ENCODE measurements at regions not wholly inside any gene's neighbourhood (a gene's known extent, or its start where the extent isn't known, plus 50 kb on each side); places are given as distances from the start of the nearest gene placed in this dataset.

DNA sequence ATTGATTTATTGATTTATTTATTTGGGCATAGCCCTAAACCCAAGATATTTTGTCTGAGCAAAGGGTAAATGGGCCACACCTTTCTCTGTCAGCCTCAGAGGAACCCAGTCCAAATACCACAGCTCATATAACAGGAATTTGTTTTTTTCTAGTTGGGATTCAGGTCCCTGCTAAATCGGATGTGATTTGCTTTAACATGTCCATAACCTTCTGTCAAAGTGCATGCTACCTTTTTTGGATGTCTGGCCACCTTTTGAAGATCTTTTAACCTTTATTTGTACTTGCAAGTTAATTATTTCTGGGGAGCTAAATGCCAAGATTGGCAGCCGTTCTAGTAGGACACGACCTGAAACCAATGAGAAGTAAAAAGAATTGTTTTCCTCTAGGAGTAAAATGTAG, 303.2 kb upstream of the UBE2E3 start:
- BruUV-seq (replicated peaks), result no TSS peak
- Histone ChIP-seq H3K4me3 (ENCODE audit: low read length) (0 out of 2 replicates have a peak overlapping the region, but pooled peaks have one; percentile 7), H3K9ac (ENCODE audit: low read length) (peak overlapping the region; percentile 10; the same call in 1 of the 2 replicates), H3K79me2 (ENCODE audit: low read length) (no peaks in the 10 kb centered on the region), H3K9me2 (replicated peaks; ENCODE audit: low read length) (no peaks in the 10 kb centered on the region), H3K9me3 (ENCODE audit: low read length) (no peaks in the 10 kb centered on the region), H3K4me1 (ENCODE audit: insufficient read depth, low read length) (peaks cover 44% of the 10 kb centered on the region), H3K27ac (ENCODE audit: low read length) (peak overlapping the region; percentile 61), H3K36me3 (ENCODE audit: low read depth, low read length) (no peaks in the 10 kb centered on the region), H3K4me2 (ENCODE audit: low read length) (peak overlapping the region; percentile 63), H3F3A (ENCODE audit: low read length, unreplicated experiment) (no peaks in the 10 kb centered on the region), H2AFZ (ENCODE audit: low read length) (0 out of 2 replicates have a peak overlapping the region, but pooled peaks have one; percentile 10), H3K27me3 (ENCODE audit: low read length) (no peaks in the 10 kb centered on the region), H4K20me1 (ENCODE audit: low read length) (no peaks in the 10 kb centered on the region)
- no peak for TF ChIP-seq EZH2phosphoT487 (IDR thresholded peaks at IDR 0.05; ENCODE audit: borderline replicate concordance, low read length)
- TF ChIP-seq EZH2 (IDR thresholded peaks at IDR 0.05; ENCODE audit: low read length, unreplicated experiment), result no peak
- TF ChIP-seq, protein P1, sequence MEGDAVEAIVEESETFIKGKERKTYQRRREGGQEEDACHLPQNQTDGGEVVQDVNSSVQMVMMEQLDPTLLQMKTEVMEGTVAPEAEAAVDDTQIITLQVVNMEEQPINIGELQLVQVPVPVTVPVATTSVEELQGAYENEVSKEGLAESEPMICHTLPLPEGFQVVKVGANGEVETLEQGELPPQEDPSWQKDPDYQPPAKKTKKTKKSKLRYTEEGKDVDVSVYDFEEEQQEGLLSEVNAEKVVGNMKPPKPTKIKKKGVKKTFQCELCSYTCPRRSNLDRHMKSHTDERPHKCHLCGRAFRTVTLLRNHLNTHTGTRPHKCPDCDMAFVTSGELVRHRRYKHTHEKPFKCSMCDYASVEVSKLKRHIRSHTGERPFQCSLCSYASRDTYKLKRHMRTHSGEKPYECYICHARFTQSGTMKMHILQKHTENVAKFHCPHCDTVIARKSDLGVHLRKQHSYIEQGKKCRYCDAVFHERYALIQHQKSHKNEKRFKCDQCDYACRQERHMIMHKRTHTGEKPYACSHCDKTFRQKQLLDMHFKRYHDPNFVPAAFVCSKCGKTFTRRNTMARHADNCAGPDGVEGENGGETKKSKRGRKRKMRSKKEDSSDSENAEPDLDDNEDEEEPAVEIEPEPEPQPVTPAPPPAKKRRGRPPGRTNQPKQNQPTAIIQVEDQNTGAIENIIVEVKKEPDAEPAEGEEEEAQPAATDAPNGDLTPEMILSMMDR (conservative IDR thresholded peaks at IDR 0.05; ENCODE audit: low read depth, low read length), result no peak
- ChIA-PET POLR2A (ENCODE audit: unreplicated experiment) (interaction anchor here (0.5 to 0.6 kb wide), 2 partner anchors 16 to 66 kb away, joined by 3 read pairs; no protein-coding TSS in a partner anchor), CTCF (interaction anchor here (0.6 kb wide), 1 partner anchor 13 kb away, joined by 3 read pairs; no protein-coding TSS in a partner anchor)
- intact Hi-C loops (cut with micrococcal nuclease), result no loop called here
- ATAC-seq (peak; percentile 59), DNase-seq (peak; percentile 77)

DNA sequence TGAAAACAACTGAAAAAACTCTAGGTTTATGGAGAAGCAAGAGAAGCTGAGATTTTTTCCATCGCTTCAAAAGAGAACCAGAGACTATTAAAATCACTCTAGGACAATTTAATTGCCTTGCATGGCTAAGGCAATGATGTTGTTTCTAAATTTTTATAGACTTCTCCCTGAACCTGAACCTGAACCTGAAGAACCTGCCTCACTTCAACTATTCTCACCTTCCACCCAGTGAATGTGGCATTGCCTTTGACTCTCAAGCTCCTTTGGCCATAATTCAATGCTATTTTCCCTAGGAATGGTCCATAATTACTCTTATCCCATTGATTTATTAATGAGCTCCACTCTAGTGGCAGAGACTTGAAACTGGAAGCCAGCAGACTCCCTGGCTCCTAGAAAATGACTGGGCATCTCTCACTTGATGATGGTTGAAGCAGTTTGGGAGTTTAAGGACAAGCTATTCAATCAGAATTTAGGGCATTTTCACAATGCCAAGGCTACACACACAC, 303.8 kb upstream of the UBE2E3 start:
- ChIA-PET POLR2A (ENCODE audit: unreplicated experiment) (interaction anchor here (0.5 kb wide), 1 partner anchor 17 kb away, joined by 3 read pairs; no protein-coding TSS in a partner anchor), CTCF (no interaction called here)
- Histone ChIP-seq H3K4me2 (ENCODE audit: low read length) (peak overlapping the region; percentile 63), H3F3A (ENCODE audit: low read length, unreplicated experiment) (no peaks in the 10 kb centered on the region), H3K27ac (ENCODE audit: low read length) (peak overlapping the region; percentile 61), H3K9ac (ENCODE audit: low read length) (peak overlapping the region; percentile 18; the same call in 1 of the 2 replicates), H3K4me3 (ENCODE audit: low read length) (peak overlapping the region; percentile 6; the same call in 1 of the 2 replicates), H3K36me3 (ENCODE audit: low read depth, low read length) (no peaks in the 10 kb centered on the region), H3K79me2 (ENCODE audit: low read length) (no peaks in the 10 kb centered on the region), H3K27me3 (ENCODE audit: low read length) (no peaks in the 10 kb centered on the region), H4K20me1 (ENCODE audit: low read length) (no peaks in the 10 kb centered on the region), H3K4me1 (ENCODE audit: insufficient read depth, low read length) (peaks cover 44% of the 10 kb centered on the region), H3K9me3 (ENCODE audit: low read length) (no peaks in the 10 kb centered on the region), H2AFZ (ENCODE audit: low read length) (no peak overlapping the region), H3K9me2 (replicated peaks; ENCODE audit: low read length) (no peaks in the 10 kb centered on the region)
- intact Hi-C loops (cut with micrococcal nuclease), result no loop called here
- no peak for TF ChIP-seq EZH2phosphoT487 (IDR thresholded peaks at IDR 0.05; ENCODE audit: borderline replicate concordance, low read length)
- ATAC-seq (no peak), DNase-seq (peak; percentile 59)
- no TSS peak for BruUV-seq (replicated peaks)

DNA sequence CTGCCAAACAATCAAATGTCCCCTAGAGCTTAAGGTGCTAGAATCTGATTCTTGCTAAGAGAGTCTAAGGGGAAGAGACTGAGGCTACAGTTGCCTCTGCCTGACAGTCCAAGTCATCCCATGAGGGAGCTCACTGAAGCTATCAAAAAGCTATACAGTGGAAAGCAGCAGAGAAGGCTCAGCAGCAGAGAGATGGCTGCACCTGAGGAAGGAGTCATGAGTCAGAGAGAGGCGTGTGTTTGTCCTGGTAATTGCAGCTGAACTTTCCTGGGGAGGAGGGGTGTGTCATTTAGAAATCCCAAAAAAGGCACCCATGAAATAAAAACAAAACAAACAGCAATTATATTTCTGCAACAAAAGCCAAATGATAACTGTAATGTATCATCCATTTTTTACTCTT, 305.2 kb upstream of the UBE2E3 start:
- H3K4me2 ChIP-seq (ENCODE audit: low read length), result peak overlapping the region; percentile 63
- BruUV-seq (replicated peaks), result no TSS peak
- ATAC-seq (peak; percentile 84), DNase-seq (peak; percentile 62)
- no peaks in the 10 kb centered on the region for H3K36me3 ChIP-seq (ENCODE audit: low read depth, low read length)
- no peak overlapping the region for H3K4me3 ChIP-seq (ENCODE audit: low read length)
- H3K4me1 ChIP-seq (ENCODE audit: insufficient read depth, low read length), result peaks cover 44% of the 10 kb centered on the region
- no peaks in the 10 kb centered on the region for H4K20me1 ChIP-seq (ENCODE audit: low read length)
- ChIA-PET CTCF (interaction anchor here (0.6 kb wide), 1 partner anchor 18 kb away, joined by 3 read pairs; no protein-coding TSS in a partner anchor), POLR2A (ENCODE audit: unreplicated experiment) (no interaction called here)
- no peaks in the 10 kb centered on the region for H3F3A ChIP-seq (ENCODE audit: low read length, unreplicated experiment)
- TF ChIP-seq, protein P1 (conservative IDR thresholded peaks at IDR 0.05; ENCODE audit: low read depth, low read length), result no peak
- TF ChIP-seq EZH2 (IDR thresholded peaks at IDR 0.05; ENCODE audit: low read length, unreplicated experiment) (no peak), EZH2phosphoT487 (IDR thresholded peaks at IDR 0.05; ENCODE audit: borderline replicate concordance, low read length) (no peak)
- H3K9ac ChIP-seq (ENCODE audit: low read length), result no peak overlapping the region
- intact Hi-C loops (cut with micrococcal nuclease), result no loop called here
- H3K27me3 ChIP-seq (ENCODE audit: low read length), result no peaks in the 10 kb centered on the region
- no peaks in the 10 kb centered on the region for H3K9me3 ChIP-seq (ENCODE audit: low read length)
- H3K79me2 ChIP-seq (ENCODE audit: low read length), result no peaks in the 10 kb centered on the region
- H3K27ac ChIP-seq (ENCODE audit: low read length), result no peak overlapping the region
- H3K9me2 ChIP-seq (replicated peaks; ENCODE audit: low read length), result no peaks in the 10 kb centered on the region
- H2AFZ ChIP-seq (ENCODE audit: low read length), result no peak overlapping the region
